MV-4-11 (cell line): ENCODE measurements at regions not wholly inside any gene's neighbourhood (a gene's known extent, or its start where the extent isn't known, plus 50 kb on each side); places are given as distances from the start of the nearest gene placed in this dataset.
"Not testable (repeated sequence)": the region's sequence is repeated elsewhere in the genome, so short reads cannot be mapped to it uniquely, and the experiment has no call there.

Experiments used
- DNase-seq: peaks from one replicate; lab custom pipeline; 2025; lab: John Stamatoyannopoulos, UW

- DNase-seq = no peak
Measured at GRCh38 chr5:130724658-130725057, 440.4 kb downstream of the HINT1 start.

DNA sequence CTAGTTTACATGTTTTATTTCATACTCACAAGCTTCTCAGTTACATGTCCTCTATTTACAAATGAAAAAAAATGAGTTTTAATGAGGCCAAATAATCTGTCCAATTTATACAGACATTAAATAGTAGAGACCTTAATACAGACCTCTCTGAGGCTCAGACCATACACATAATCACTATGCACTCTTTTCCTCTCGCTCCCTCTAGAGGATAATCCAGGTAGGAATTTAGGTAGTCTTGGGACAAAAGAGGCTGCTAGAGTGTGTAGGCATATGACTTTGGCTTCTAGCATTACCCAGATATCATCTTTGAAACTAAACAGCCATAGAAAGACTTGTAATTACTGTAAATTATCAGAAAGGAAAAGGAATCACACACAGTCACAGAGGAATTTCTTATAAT is 444.7 kb downstream of the HINT1 start:
- peak; percentile 22 for DNase-seq

DNA sequence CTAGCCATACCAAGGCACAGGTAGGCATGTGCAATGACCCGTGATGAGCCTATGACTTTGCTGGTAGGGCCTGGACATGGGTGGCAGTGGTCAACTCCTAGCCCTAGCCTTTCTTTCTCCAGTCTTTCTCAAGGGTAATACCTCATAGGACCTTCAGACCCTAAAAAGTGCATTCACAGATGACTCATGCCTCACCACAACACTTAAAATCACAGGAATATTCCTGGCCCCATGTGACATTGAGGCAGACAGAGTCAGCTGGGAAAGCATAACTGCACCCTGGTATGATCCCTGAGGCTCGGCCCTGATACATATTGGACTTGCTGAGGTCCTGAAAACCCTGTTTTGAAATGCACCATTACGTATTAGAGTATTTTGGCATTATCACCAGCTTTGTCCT is 449.5 kb downstream of the HINT1 start:
- no peak for DNase-seq

- DNase-seq = no peak
Measured at GRCh38 chr5:130714200-130714599, 450.9 kb downstream of the HINT1 start.

- DNase-seq = no peak
Measured at GRCh38 chr5:130712324-130712723, 452.7 kb downstream of the HINT1 start.

DNA sequence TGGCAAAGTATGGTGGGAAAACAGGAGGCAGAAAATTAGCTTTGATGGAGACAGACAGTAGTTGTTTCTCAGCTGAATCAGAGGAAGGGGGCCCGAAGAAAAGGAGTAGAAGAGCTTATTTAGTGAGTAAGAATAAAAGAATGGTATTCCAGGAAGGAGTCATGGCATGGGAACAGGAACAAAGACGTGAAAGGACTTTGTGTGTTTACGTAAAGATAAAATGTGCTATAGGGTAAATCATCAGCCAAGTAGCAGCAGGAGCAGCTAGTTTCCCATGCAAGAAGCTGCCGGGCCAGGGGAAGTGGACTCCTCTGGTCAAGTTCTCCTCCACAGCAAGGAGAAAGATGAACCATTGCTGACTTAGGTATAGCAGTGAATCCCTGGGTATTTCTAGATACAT is 454.5 kb downstream of the HINT1 start:
- DNase-seq = no peak

DNA sequence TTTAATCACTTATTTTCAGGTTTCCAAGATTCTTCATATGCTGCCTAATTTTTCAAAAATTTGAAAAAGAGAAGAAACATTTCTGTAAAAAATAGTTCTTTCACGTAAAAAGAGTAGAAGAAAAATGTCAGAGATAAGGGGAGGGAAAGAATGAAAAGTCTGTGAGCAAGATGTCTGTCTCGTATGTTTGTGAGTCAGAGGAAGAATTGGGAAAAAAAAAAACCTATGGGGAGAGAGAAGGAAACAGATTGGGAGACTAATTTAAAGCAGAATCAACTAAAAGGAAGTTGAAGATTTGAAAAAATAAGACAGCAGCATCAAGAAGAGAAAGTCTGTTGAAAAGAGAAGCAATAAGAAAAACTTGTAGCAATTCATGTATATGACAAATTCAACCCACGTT is 456.3 kb downstream of the HINT1 start:
- no peak for DNase-seq

DNA sequence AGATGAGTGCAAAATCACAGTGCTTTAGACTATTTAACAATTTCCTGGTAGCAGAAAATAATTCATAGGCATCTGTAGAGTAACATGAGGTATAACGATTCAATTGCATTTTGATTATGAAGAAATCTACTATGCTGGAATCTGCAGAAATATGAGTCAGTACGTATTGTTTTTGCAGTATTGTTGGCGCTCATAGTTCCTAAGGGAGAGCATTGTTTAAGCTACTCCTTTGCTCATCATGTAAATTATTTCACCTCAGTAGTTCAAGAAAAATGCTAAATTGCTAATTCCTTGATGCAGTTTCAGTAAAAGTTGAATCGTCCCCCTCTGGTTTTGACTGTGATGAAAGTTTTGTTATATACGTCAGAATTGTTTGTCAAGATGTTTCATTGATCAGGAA is 458.4 kb downstream of the HINT1 start:
- no peak for DNase-seq

DNA sequence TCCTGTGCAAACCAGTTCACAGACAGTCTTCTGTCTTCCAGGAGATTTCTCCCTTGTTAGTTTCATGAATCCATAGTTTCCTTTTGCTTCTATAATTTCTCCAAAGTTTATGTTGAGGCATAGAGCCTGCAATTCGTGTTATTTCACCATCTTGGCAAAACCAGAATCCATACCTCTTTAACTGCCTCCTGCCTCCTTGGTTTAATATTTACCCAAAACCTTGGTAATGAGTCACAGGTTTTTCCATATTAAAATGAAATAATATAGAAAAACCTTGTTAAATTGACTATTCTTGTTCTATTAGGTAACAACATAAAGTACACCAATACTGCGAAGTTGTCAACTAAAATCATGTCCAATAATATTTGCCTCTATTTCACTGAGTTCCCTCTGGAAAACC is 459.7 kb downstream of the HINT1 start:
- no peak for DNase-seq

DNA sequence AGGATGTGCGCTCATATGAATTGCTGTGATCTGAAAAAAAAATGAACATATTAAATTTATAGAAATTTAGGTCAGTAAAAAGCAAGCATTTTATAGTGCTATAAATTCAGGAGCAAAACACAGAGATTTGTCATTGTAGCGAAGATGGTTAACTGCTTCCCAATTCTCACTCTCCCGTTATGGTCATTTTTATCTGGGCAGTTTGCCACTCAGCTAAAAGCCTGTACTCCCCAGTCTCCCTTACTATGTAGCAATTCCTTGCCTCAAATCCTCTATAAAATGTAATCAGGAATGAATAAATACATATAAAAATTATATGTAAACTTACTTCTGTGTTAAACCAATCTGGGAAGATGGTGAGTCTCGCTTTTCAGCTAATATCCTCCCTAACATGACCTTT is 471.5 kb downstream of the HINT1 start:
- no peak for DNase-seq

DNA sequence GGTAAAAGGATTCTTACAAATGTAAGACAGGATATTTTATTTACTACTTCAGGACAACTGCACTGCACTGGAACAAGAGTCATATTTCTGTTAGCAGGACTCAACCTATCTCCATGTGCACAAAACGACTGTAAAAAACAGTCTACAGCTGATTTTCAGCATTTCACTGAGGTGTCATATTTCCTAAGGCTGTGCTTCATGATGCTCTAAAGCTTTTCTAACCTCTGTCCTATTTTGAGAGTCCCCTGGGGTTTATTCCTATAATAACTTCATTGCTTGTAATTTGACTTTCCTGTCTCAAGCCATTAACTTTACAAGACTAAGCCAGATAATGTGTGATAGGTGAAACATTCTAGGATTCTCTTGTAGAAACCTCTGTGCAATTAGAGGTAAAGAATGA is 472.3 kb downstream of the HINT1 start:
- no peak for DNase-seq

DNA sequence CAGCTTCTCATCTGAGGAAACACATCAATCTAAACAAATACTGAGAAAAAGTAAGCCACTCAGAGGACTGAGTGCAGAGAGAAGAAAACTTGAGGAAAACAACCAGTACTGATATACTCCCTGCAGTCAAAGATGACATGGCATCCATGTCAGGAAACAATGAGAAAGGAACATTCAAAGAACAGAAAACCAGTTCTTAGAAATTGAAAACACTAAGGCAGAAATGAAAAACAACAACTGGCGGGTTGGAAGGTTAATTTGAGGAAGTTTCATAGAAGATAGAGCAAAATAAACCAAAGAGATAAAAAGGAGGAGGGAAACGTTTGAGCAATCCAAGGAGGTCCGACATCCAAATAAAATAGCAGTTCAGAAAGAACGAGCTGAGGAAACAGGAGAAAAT is 475.2 kb downstream of the HINT1 start:
- DNase-seq = peak; percentile 60

GRCh38 chr5:130687085-130687733 is 477.8 kb downstream of the HINT1 start:
- DNase-seq = no peak

DNA sequence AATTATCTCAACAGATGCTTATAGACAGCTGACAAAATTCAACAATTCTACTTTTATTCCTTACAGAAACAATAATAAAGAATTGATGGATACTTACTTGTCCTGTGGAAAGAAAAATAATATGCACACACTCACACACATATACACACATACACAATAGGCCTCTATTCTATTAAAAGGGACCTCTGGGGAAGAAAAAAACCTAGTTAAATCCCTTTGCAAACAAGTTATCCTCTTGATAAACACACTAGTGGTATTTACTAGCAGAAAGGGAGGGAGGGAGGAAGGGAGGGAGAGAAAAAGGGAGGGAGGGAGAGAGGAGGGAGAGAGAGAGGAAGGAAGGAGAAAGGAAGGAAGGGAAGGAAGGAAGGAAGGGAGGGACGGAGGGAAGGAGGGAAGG is 486.4 kb downstream of the HINT1 start:
- DNase-seq = no peak

GRCh38 chr5:130666462-130666861 is 498.6 kb downstream of the HINT1 start:
- no peak for DNase-seq

GRCh38 chr5:130652176-130652575 is 512.9 kb downstream of the HINT1 start:
- DNase-seq = peak; percentile 11

GRCh38 chr5:130651440-130651839 is 513.6 kb downstream of the HINT1 start:
- no peak for DNase-seq

DNA sequence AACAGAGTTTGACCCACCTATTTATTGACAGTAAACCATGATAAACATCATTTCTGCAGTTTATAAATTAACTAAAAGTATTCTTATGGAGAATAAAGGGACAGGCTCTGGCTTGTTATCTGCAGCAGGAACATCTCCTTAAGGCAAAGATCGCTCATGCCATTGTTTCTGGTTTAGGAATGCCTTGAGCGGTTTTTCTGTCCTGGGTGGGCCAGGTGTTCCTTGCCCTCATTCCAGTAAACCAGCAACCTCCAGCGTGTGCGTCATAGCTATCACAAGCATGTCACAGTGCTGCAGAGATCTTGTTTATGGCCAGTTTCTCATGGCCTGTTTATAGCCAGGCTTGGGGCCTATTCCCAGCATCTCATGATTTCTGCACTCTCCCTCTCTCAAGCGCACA is 521.7 kb downstream of the HINT1 start:
- DNase-seq = no peak

DNA sequence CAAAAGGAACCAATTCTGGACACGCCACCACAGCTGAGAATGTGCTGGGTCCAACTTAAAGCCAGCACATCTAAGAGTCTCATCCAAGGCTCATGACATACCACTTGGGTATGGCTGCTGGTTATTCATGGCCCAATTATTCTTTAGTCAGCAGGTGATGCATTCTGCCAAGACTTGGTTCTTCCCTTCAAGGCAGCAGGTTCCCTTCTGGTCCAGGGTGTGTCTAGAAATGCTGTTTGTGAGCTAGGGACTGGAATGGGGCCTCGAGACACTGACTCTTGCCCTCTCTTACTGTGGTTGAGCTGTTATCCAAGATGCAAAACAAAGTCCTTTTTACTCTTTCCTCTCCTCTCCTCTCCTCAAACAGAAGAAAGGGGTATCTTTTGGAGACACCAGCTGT is 522.6 kb downstream of the HINT1 start:
- no peak for DNase-seq

DNA sequence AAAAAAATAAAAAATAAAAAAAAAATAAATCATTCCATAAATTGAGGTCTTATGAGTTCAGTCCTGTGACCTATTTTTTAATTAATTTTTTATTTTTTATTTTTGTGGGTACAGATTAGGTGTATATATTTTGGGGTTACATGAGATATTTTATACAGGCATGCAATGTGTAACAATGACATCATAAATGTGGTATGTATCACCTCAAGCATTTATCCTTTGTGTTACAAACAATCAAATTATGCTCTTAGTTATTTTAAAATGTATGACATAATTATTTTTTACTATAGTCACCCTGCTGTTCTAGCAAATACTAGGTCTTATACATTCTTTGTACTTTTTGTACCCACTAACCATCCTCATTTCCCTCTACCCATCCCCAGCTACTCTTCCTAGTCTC is 537.9 kb downstream of the HINT1 start:
- DNase-seq = no peak

DNA sequence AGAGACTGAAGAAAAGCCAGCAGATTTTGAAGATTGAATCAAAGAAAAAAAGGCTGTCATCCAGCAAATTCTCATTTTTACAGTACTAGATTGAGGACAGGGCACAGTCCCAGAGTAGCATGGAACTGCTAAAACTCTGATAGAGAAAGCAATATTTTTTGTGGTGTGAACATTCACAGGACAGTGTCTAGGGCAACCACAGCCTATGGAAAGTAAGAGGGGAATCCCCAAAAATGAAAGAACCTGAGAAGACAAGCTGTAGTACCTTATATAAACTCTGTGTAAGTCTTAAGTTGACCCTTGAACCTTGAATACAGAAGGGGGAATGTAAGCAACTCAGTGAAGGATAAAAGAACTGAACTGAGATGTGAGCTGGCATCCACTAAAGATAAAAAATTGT is 540.3 kb downstream of the HINT1 start:
- DNase-seq = no peak

DNA sequence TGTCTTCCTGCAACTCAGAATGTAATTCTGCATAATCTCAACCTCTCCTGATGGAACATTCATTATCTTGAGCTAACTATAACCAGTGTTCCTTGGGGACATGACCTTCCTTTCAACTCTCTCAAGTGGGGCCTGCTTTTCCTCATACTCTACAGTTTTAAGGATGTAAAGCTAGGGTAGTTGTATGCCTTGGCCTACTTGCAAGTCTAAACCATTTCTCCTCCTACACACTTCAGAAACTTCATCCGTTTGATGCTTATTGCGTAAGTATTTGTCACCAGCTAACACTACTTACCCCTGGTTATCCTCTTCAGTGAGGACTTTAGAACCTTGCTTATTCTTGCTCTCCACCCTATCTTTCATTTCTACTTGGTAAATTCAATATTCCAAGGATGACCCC is 548.9 kb downstream of the HINT1 start:
- peak; percentile 68 for DNase-seq

DNA sequence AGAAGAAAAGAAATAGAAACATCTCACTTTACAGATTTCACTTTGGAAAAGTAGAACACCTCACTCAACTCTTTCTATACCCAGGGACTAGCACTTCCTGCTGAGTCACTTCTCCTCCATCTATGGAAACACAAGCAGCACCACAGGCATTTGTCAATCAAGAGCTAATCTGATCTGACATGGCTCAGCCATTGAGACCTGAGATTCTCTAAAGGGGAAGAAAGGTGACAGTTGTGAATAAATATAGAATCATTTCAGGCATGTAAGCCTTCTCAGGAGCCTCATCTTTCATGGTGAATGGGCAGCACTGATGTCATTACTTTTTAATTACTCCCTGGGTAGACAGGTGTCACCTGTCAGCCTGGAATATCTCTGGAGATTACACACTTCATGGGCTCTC is 559.8 kb downstream of the HINT1 start:
- DNase-seq = peak; percentile 9

DNA sequence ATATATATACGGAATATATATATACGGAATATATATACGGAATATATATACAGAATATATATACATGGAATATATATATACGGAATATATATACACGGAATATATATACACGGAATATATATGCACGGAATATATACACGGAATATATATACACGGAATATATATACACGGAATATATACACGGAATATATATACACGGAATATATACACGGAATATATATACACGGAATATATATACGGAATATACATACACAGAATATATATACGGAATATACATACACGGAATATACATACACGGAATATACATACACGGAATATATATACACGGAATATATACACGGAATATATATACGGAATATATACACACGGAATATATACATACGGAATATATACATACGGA is 568.4 kb downstream of the HINT1 start:
- DNase-seq = not testable (repeated sequence)

DNA sequence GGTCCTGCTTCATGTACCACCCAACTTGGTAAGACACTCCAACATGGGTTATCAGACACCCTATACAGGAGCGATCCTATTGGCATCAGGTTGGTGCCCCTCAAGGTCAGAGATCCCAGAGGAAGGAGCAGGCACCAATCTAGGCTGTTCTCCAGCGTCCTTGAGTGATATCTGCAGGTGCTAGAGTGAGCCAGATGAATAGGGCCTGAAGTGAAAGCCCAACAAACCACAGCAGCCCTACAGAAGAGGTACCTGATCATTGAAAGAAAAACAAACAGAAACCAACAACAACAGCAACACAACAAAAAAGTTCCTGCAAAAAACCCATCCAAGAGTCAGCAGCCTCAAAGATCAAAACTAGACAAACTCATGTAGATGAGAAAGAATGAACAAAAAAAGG is 584.8 kb downstream of the HINT1 start:
- no peak for DNase-seq
